ENCODE measurements at regions not wholly inside any gene's neighbourhood (a gene's known extent, or its start where the extent isn't known, plus 50 kb on each side); places are given as distances from the start of the nearest gene placed in this dataset.

DNA sequence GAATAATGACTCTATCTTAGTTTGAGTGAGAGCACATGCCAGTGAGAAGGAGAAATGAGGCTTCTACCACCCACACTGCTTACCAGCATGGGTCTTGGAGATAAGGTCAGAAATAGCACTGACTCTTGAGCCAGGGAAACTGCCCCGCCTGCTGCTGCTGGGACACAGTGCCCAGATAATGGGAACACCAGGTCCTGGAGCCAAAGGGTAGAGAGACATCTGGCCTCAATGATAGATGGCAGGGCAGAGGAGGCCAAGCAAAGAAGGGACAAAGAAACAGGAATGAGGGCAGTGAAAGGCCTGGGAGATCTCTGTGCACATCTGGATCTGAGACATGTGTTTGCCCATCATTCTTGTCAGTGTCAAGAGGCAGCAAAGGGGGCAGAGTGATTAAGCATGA lies 97.4 kb downstream of the MIS18A start:
- Histone ChIP-seq H2AK5ac (ENCODE audit: low read depth, low read length) (no peak overlapping the region), H3K4ac (ENCODE audit: low read length) (no peak overlapping the region), H2AFZ (ENCODE audit: low read length) (no peak overlapping the region), H2BK15ac (ENCODE audit: low read length) (no peak overlapping the region), H3K27me3 (ENCODE audit: control insufficient read depth in 3 of 3, insufficient read depth in 3 of 3, low read depth in 1 of 3, low read length in 3 of 3) (no peaks in the 10 kb centered on the region), H2BK12ac (ENCODE audit: low read length) (no peak overlapping the region), H3K4me1 (ENCODE audit: control insufficient read depth in 2 of 2, insufficient read depth in 1 of 2, low read depth in 1 of 2, low read length in 2 of 2) (peaks cover 1 to 2% of the 10 kb centered on the region in 2 donors), H4K8ac (ENCODE audit: low read depth, low read length) (no peak overlapping the region), H3K14ac (ENCODE audit: low read length) (no peak overlapping the region), H3K9ac (ENCODE audit: low read depth, low read length, poor library complexity) (no peak overlapping the region), H2BK120ac (ENCODE audit: low read depth, low read length) (no peak overlapping the region), H3K79me1 (ENCODE audit: low read depth, low read length) (no peaks in the 10 kb centered on the region), H3K23ac (ENCODE audit: low read depth, low read length, poor library complexity) (no peak overlapping the region), H2BK5ac (ENCODE audit: low read length) (no peak overlapping the region), H3K4me2 (ENCODE audit: insufficient read depth, low read length, poor library complexity, severe bottlenecking) (no peak overlapping the region), H4K91ac (ENCODE audit: low read depth, low read length, poor library complexity) (no peak overlapping the region), H3K36me3 (replicated peaks in 1 of 2; ENCODE audit: control insufficient read depth in 2 of 2, insufficient read depth in 2 of 2, low read length in 2 of 2) (no peaks in the 10 kb centered on the region), H3K18ac (ENCODE audit: low read length) (no peak overlapping the region), H3K27ac (replicated peaks; ENCODE audit: low read length) (no peak overlapping the region), H3K9me3 (replicated peaks in 1 of 2; ENCODE audit: control insufficient read depth in 2 of 2, insufficient read depth in 1 of 2, low read depth in 1 of 2, low read length in 2 of 2) (no peaks in the 10 kb centered on the region), H3K4me3 (ENCODE audit: low read length in 2 of 2) (no peak overlapping the region)
- WGBS, 2 donors (ENCODE audit: extremely low coverage in 2 of 2, insufficient read length in 2 of 2, insufficient replicate concordance in 1 of 2) = no CpG with 5 or more reads among the region's 1 CpG
- DNase-seq (ENCODE audit: low spot score) = no peak

DNA sequence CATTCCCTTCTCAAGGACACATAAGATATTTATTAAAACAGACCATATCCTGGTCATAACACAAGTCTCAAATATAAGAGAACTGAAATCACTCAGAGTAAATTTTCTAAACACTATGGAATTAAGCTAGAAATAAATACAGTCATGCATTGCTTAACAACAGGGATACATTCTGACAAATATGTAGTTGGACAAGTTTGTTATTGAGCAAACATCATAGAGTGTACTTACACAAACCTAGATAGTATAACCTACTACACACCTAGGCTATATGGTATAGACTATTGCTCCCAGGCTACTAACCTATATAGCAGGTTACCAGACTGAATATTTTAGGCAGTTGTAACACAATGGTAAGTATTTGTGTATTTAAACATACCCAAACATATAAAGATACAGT lies 104.0 kb downstream of the MIS18A start:
- no peaks in the 10 kb centered on the region for H3K9me3 ChIP-seq (replicated peaks in 1 of 2; ENCODE audit: control insufficient read depth in 2 of 2, insufficient read depth in 1 of 2, low read depth in 1 of 2, low read length in 2 of 2)
- H2BK15ac ChIP-seq (ENCODE audit: low read length) = no peak overlapping the region
- no peak overlapping the region for H3K9ac ChIP-seq (ENCODE audit: low read depth, low read length, poor library complexity)
- no peak overlapping the region for H2AFZ ChIP-seq (ENCODE audit: low read length)
- H3K4me1 ChIP-seq (ENCODE audit: control insufficient read depth in 2 of 2, insufficient read depth in 1 of 2, low read depth in 1 of 2, low read length in 2 of 2) = no peaks in the 10 kb centered on the region
- DNase-seq (ENCODE audit: low spot score) = no peak
- no peak overlapping the region for H3K14ac ChIP-seq (ENCODE audit: low read length)
- no peaks in the 10 kb centered on the region for H3K79me1 ChIP-seq (ENCODE audit: low read depth, low read length)
- no peak overlapping the region for H3K23ac ChIP-seq (ENCODE audit: low read depth, low read length, poor library complexity)
- no peak overlapping the region for H2BK120ac ChIP-seq (ENCODE audit: low read depth, low read length)
- H2BK5ac ChIP-seq (ENCODE audit: low read length) = no peak overlapping the region
- no peak overlapping the region for H2BK12ac ChIP-seq (ENCODE audit: low read length)
- H3K27ac ChIP-seq (replicated peaks; ENCODE audit: low read length) = no peak overlapping the region
- no peak overlapping the region for H3K4me2 ChIP-seq (ENCODE audit: insufficient read depth, low read length, poor library complexity, severe bottlenecking)
- H3K36me3 ChIP-seq (replicated peaks in 1 of 2; ENCODE audit: control insufficient read depth in 2 of 2, insufficient read depth in 2 of 2, low read length in 2 of 2) = no peaks in the 10 kb centered on the region
- no peak overlapping the region for H4K8ac ChIP-seq (ENCODE audit: low read depth, low read length)
- no peaks in the 10 kb centered on the region for H3K27me3 ChIP-seq (ENCODE audit: control insufficient read depth in 3 of 3, insufficient read depth in 3 of 3, low read depth in 1 of 3, low read length in 3 of 3)
- no peak overlapping the region for H3K4me3 ChIP-seq (ENCODE audit: low read length in 2 of 2)
- no peak overlapping the region for H4K91ac ChIP-seq (ENCODE audit: low read depth, low read length, poor library complexity)
- H3K4ac ChIP-seq (ENCODE audit: low read length) = no peak overlapping the region
- no peak overlapping the region for H2AK5ac ChIP-seq (ENCODE audit: low read depth, low read length)
- H3K18ac ChIP-seq (ENCODE audit: low read length) = no peak overlapping the region

DNA sequence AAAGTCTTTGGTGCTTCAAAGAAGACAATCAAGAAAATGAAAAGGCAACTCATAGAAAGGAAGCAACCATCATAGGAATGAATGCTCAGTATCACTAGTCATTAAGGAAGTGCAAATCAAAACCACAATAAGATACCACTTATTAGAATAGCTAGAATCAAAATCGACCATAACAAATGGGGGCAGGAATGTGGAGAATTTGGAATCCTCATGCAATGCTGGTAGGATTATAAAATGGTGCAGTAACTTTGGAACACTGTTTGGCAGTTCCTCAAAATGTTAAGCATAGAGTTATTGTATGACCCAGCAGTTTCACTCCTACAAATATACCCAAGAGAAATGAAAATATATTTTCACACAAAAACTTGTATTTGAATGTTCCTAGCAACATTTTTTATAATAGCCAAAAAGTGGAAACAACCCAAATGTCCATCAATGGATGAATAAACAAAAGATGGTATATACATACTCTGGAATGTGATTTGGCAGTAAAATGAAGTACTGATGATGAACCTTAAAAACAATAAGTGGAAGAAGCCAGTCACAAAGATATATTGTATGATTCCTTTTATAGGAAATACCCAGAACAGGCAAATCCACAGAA lies 105.6 kb downstream of the MIS18A start:
- H4K91ac ChIP-seq (ENCODE audit: low read depth, low read length, poor library complexity) = no peak overlapping the region
- no peak overlapping the region for H3K27ac ChIP-seq (replicated peaks; ENCODE audit: low read length)
- H3K4me1 ChIP-seq (ENCODE audit: control insufficient read depth in 2 of 2, insufficient read depth in 1 of 2, low read depth in 1 of 2, low read length in 2 of 2) = no peaks in the 10 kb centered on the region
- no peak overlapping the region for H2BK120ac ChIP-seq (ENCODE audit: low read depth, low read length)
- no peak overlapping the region for H4K8ac ChIP-seq (ENCODE audit: low read depth, low read length)
- H2BK5ac ChIP-seq (ENCODE audit: low read length) = no peak overlapping the region
- H3K79me1 ChIP-seq (ENCODE audit: low read depth, low read length) = no peaks in the 10 kb centered on the region
- no peak overlapping the region for H2BK12ac ChIP-seq (ENCODE audit: low read length)
- H2AFZ ChIP-seq (ENCODE audit: low read length) = no peak overlapping the region
- H3K18ac ChIP-seq (ENCODE audit: low read length) = no peak overlapping the region
- no peaks in the 10 kb centered on the region for H3K9me3 ChIP-seq (replicated peaks in 1 of 2; ENCODE audit: control insufficient read depth in 2 of 2, insufficient read depth in 1 of 2, low read depth in 1 of 2, low read length in 2 of 2)
- H2AK5ac ChIP-seq (ENCODE audit: low read depth, low read length) = no peak overlapping the region
- WGBS, 2 donors (ENCODE audit: extremely low coverage in 2 of 2, insufficient read length in 2 of 2, insufficient replicate concordance in 1 of 2) = no CpG with 5 or more reads among the region's 1 CpG
- no peak overlapping the region for H3K14ac ChIP-seq (ENCODE audit: low read length)
- DNase-seq (ENCODE audit: low spot score) = no peak
- no peak overlapping the region for H3K4me3 ChIP-seq (ENCODE audit: low read length in 2 of 2)
- no peak overlapping the region for H3K4ac ChIP-seq (ENCODE audit: low read length)
- no peak overlapping the region for H3K4me2 ChIP-seq (ENCODE audit: insufficient read depth, low read length, poor library complexity, severe bottlenecking)
- no peaks in the 10 kb centered on the region for H3K27me3 ChIP-seq (ENCODE audit: control insufficient read depth in 3 of 3, insufficient read depth in 3 of 3, low read depth in 1 of 3, low read length in 3 of 3)
- H3K9ac ChIP-seq (ENCODE audit: low read depth, low read length, poor library complexity) = no peak overlapping the region
- H3K36me3 ChIP-seq (replicated peaks in 1 of 2; ENCODE audit: control insufficient read depth in 2 of 2, insufficient read depth in 2 of 2, low read length in 2 of 2) = no peaks in the 10 kb centered on the region
- H3K23ac ChIP-seq (ENCODE audit: low read depth, low read length, poor library complexity) = no peak overlapping the region
- H2BK15ac ChIP-seq (ENCODE audit: low read length) = no peak overlapping the region

DNA sequence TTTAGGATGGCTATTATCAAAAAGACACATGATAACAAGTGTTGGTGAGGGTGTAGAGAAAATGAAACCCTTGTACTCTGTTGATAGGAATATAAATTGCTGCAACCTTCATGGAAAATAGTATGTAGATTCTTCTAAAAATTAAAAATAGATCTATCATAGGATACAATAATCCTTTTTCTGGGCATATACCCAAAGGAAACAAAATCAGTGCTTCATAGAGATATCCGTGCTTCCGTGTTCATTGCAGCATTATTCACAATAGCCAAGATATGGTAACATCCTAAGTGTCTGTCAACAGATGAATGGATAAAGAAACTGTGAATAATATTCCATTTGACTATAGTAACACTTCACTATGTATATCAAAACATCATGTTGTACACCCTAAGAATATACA lies 106.7 kb downstream of the MIS18A start:
- H3K27me3 ChIP-seq (ENCODE audit: control insufficient read depth in 3 of 3, insufficient read depth in 3 of 3, low read depth in 1 of 3, low read length in 3 of 3) = no peaks in the 10 kb centered on the region
- no peaks in the 10 kb centered on the region for H3K36me3 ChIP-seq (replicated peaks in 1 of 2; ENCODE audit: control insufficient read depth in 2 of 2, insufficient read depth in 2 of 2, low read length in 2 of 2)
- no peak overlapping the region for H2BK15ac ChIP-seq (ENCODE audit: low read length)
- no peak overlapping the region for H2AK5ac ChIP-seq (ENCODE audit: low read depth, low read length)
- H3K4me1 ChIP-seq (ENCODE audit: control insufficient read depth in 2 of 2, insufficient read depth in 1 of 2, low read depth in 1 of 2, low read length in 2 of 2) = no peaks in the 10 kb centered on the region
- H4K8ac ChIP-seq (ENCODE audit: low read depth, low read length) = no peak overlapping the region
- WGBS, 2 donors (ENCODE audit: extremely low coverage in 2 of 2, insufficient read length in 2 of 2, insufficient replicate concordance in 1 of 2) = no CpG with 5 or more reads among the region's 2 CpGs
- H3K23ac ChIP-seq (ENCODE audit: low read depth, low read length, poor library complexity) = no peak overlapping the region
- H2BK120ac ChIP-seq (ENCODE audit: low read depth, low read length) = no peak overlapping the region
- H3K4me2 ChIP-seq (ENCODE audit: insufficient read depth, low read length, poor library complexity, severe bottlenecking) = no peak overlapping the region
- H3K4ac ChIP-seq (ENCODE audit: low read length) = no peak overlapping the region
- H3K79me1 ChIP-seq (ENCODE audit: low read depth, low read length) = no peaks in the 10 kb centered on the region
- H2BK5ac ChIP-seq (ENCODE audit: low read length) = no peak overlapping the region
- no peak overlapping the region for H4K91ac ChIP-seq (ENCODE audit: low read depth, low read length, poor library complexity)
- no peak for DNase-seq (ENCODE audit: low spot score)
- no peak overlapping the region for H2BK12ac ChIP-seq (ENCODE audit: low read length)
- no peaks in the 10 kb centered on the region for H3K9me3 ChIP-seq (replicated peaks in 1 of 2; ENCODE audit: control insufficient read depth in 2 of 2, insufficient read depth in 1 of 2, low read depth in 1 of 2, low read length in 2 of 2)
- no peak overlapping the region for H2AFZ ChIP-seq (ENCODE audit: low read length)
- no peak overlapping the region for H3K9ac ChIP-seq (ENCODE audit: low read depth, low read length, poor library complexity)
- no peak overlapping the region for H3K27ac ChIP-seq (replicated peaks; ENCODE audit: low read length)
- H3K4me3 ChIP-seq (ENCODE audit: low read length in 2 of 2) = no peak overlapping the region
- H3K18ac ChIP-seq (ENCODE audit: low read length) = no peak overlapping the region
- H3K14ac ChIP-seq (ENCODE audit: low read length) = no peak overlapping the region
